Left forelimb (tissue), 1 donor: ENCODE measurements at regions not wholly inside any gene's neighbourhood (a gene's known extent, or its start where the extent isn't known, plus 50 kb on each side); places are given as distances from the start of the nearest gene placed in this dataset.

ENCODE experiments used
- DNase-seq: peaks from one replicate; pipeline ENCODE4 v3.0.0-alpha.2; 2018; ENCODE audit warnings: low spot score

GRCh38 chr20:18999086-18999485 lies 185.5 kb downstream of the SCP2D1 start:
- peak; percentile 14 for DNase-seq

DNA sequence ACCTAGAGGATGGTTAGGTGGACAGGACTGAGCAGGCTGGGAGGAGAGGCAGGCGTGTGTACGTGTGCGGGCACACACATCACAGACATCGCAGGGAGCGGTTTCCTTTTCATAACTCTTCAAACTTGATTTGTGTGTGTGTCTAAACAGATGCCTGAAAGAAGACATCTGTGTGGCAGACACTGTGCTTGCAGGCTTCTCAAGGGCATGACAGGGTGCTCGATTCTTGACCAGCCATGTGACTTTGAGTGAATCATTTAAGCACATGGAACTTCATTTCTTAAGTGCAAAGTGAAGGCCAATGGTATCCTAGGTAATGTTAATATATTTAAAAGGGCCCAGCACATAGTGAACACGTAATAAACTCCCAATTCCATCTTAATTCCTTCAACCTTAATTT lies 186.5 kb downstream of the SCP2D1 start:
- no peak for DNase-seq

- peak; percentile 20 for DNase-seq
These were observed 187.6 kb downstream of the SCP2D1 start for GRCh38 chr20:19001177-19001576.

- DNase-seq, result no peak
These were observed 190.1 kb downstream of the SCP2D1 start for GRCh38 chr20:19003366-19004336.

DNA sequence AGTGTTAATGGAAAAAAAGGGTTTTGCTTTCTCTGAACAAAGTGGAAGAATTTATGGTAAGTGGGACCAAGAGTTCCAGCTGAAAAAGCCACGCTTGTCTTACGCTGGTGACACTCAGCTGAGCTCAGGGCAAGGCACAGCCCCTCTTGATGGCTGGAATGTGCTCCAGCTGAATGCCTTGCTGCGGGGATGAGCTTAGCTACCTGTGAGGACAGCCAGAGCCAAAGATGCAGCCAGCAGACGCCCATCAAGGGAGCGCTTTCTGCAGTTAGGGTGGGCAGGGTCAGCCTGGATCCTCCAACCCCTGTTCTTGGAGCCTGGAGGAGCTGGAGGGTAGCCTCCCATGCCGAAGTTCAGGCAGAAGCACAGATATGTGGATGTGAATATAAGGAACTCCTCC lies 191.4 kb downstream of the SCP2D1 start:
- DNase-seq, result no peak

- peak; percentile 42 for DNase-seq
These were observed 194.9 kb downstream of the SCP2D1 start for GRCh38 chr20:19008497-19008896.

DNA sequence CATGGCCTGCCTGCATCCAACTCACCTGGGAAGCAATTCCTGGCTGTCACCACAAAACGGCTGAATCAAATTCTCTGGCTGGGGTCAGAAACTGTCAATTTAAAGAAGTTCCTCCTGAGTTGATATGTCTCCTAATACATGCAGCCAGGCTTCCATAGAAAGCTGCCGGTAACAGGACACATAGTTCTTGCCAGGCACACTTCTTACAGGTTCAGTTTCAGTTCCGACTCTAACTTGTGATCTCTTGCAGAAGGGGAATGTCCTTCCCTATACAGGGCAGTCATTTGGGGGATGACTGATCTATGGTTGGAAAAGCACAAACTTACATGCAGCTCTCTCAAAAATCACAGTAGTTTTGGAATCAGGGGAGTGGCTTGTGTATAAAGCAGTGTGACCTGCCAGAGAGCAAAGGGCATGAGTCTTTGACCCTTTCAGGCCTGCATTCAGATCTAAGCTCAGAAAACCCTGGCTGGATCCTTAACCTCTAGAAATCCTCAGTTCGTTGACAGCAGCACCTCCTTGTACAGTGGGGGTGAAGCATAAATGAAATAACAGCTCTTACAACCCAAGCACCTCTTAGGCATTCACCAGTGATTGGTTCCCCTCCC lies 195.6 kb downstream of the SCP2D1 start:
- DNase-seq, result no peak

- no peak for DNase-seq
These were observed 199.1 kb downstream of the SCP2D1 start for GRCh38 chr20:19012676-19013075.

DNA sequence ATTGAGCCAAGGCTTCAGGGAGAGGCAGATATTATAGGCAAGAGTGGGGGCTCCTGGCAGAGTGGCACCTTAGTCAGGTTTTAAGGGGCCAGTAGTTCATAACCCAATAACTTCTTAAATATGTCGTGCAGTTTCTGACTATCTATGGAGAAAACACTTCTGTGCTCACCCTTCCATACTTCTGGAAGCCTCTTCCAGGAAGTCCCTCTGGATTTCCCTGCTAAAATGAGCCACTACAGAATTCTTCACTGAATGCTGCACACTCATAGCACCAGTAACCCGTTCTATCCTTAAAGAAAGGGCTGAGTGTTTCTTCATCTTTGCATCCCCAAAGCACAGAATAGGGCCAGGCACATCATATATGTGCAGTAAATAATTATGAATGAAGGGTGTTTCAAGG lies 198.5 kb upstream of the SLC24A3 start:
- DNase-seq, result no peak

GRCh38 chr20:19015351-19016139 lies 196.9 kb upstream of the SLC24A3 start:
- no peak for DNase-seq

DNA sequence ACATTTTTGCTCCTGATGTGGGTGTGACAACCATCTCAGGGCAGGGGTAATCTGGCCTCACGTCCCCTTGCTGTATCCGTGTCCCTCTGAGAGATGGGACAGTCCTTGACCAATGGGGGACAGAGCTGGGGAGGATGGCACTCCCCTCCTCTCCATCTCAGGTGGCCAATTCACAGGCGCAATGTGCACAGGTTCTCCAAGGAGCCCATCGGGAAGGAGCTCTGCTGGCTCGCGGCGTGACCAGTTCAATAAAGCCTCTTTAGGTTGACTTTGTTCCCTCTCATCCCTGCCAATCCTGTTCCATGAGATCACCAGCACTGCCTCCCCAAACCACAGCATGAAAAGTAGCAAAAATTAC lies 196.3 kb upstream of the SLC24A3 start:
- no peak for DNase-seq

DNA sequence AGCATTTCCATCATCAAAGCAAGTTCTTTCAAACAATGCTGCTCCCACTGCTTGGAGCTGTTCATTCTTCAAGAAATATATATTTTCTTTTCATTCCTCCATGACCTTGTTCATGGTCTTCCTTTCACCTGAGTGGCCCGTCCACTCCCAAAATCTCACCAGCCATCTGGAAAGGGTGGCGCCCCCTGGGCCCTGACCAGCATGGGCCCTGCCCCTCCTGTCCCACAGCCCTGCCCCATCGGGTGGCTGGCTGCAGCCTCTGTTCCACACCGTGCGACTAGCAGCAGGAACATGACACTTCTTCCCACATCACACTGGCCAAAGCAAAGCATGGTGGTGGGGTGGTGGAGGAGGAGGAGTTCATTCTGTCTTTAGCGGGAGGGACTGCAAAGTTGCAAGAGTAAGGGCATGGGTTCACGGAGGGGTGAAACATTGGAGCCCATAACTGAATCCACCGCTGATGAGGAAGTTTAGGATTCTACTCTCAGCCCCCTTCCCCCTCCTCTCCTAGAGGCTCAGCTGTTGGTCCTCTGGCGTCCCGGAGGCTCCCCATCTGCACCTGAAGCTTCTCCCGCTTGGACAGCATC lies 195.2 kb upstream of the SLC24A3 start:
- DNase-seq, result no peak

- DNase-seq, result no peak
These were observed 193.6 kb upstream of the SLC24A3 start for GRCh38 chr20:19018881-19019280.

DNA sequence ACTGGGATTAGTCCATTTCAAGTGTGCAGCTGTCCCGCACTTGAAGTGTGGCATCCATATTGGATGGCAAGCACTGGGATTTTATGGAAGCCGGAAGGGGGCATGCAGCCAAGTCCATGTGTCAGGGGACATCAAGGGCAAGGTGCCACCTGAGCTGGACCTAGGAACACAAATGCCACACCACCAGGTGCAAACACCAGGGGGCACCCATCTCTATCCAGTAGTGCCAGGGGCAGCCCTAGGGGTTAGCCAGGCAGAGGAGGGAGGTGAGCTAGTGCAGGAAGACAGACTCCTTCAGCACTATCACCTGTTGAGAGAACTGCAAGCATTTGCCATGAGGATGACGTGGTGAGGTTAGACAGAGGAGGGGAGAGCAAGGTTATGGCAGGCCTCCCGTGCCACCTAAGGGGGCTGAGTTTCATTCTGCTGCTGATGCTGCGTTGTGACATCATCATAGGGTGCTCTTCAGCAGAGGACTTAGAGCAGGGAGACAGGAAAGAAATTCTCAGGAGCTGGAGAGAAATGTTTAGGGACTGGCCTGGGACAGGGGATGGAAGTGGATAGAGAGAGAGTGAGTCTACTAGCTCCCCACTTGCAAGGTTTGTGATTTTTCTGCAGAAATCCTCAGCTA lies 192.6 kb upstream of the SLC24A3 start:
- DNase-seq, result no peak

- no peak for DNase-seq
These were observed 190.9 kb upstream of the SLC24A3 start for GRCh38 chr20:19021406-19022117.

DNA sequence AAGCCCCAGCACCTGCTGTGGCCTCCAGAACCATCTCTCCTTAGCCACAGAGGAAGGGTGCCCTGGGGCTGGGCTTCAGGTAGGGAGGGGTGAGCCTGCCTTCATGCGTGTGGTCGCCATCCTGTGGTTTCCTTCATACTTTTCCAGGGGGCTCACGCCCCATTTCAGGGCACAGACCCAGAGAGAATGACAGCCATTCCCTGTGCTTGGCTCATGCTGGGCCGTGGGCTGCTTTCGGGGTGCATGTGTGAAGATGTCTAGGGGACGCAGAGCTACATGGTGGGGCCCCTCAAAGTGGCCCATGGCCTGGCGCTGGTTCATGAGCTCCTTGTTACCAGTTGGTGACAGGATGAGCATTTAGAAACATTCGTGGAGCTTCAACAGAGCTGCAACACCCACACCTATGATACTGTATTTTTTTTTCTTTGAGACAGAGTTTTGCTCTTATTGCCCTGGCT lies 190.3 kb upstream of the SLC24A3 start:
- no peak for DNase-seq

DNA sequence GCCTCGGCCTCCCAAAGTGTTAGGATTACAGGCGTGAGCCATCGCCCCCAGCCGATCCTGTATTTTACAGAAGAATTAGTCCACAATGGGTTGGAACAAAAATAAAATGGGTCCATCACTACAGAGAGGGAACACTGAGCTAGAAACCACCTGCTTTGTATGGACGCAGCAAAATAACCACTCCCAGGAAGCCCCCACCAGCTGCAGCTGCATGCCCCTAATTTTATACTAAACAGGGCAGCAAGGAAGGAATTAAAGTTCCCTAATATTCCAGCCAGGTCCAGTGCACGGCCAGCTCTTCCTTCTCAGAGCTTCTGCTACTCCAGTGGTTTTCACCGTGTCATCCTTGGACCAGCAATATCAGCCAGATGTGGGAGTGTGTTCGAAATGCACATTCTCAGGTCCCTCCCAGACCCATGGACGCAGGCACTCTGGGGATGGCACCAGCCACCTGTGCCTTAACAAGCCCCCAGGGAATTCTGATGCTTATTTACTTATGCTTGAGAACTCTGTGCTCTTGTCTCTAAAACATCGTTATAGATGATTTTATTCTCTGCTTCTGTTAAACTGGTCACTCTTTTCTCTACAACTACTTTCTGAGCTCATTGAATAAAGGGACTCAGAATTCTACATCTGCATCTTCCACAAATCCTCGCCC lies 189.5 kb upstream of the SLC24A3 start:
- DNase-seq, result no peak

GRCh38 chr20:19024296-19025035 lies 188.0 kb upstream of the SLC24A3 start:
- DNase-seq, result no peak

- no peak for DNase-seq
These were observed 186.9 kb upstream of the SLC24A3 start for GRCh38 chr20:19025430-19026120.
